Fibroblast of skin of right quadriceps (primary cell): ENCODE measurements at regions not wholly inside any gene's neighbourhood (a gene's known extent, or its start where the extent isn't known, plus 50 kb on each side); places are given as distances from the start of the nearest gene placed in this dataset.
"Not testable (repeated sequence)": the region's sequence is repeated elsewhere in the genome, so short reads cannot be mapped to it uniquely, and the experiment has no call there.

Experiments used
- DNase-seq: peaks from one replicate; pipeline ENCODE4 v3.0.0-alpha.2; 2013

DNA sequence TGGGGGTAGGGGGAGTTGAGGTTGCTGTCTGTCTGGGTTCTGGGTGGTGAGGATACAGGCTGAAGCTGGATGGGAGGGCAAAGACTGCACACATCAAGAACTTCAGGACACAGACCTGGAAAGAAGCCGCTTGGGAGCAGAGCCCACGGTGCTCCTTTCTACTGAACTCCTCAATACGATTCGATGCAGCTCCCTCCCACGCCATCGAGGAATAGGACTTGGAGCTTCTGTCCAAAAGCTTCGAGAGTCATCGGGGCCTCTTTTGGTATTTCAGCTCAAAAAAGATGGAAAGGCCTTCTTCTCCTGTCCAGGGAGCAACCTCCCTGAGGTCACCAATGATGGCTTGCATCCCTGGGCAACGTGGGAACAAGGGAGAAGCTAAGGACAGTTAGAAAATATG lies 407.1 kb upstream of the MGMT start:
- DNase-seq: no peak

DNA sequence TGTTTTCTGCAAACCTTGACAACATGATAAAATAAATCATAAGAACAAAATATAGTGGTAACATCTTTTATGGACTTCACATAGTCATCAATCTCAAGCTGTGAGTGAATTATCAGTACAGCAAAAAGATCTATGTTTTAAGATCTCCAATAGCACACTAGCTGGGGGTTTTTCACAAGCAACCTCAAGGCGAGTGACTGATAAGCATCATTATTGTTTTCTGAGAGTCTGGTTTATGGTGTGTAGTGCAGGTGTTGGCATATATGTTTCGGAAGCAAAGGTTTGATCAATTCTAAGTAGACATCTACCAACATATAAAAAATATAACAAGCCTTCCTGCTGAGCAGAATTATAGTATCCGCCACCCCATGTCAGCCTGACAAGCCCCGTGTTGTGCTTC lies 403.8 kb upstream of the MGMT start:
- no peak for DNase-seq

DNA sequence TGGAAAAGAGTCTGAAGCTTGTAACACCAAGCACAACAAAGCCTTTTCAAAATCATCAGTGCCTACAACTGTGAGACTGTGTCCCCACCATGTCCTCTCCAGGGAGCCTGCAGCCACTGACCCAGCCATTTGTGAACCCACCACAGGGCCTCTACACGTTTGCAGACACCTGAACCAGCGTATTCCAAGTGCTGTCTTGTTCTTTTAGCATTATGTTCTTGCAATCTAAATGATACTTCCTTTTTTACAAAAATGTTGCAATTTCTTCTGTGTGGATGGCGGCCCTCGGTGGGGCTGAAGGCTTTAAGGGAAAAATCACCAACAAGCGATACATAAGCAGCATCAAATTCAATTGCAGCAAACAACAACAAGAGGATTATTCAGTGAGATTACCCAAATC lies 403.2 kb upstream of the MGMT start:
- no peak for DNase-seq

DNA sequence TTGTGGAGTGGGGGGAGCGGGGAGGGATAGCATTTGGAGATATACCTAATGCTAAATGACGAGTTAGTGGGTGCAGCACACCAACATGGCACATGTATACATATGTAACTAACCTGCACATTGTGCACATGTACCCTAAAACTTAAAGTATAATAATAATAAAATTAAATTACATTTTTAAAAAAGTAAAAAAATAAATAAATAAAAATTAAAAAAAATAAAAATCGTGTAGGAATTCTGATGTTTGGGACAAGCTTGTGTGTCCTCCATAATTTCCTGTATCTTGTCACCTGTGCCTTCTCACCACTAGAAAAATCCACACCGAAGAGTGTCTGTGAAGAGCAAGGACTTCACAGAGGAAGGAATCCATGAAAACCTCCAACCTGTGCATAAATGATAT lies 400.5 kb upstream of the MGMT start:
- DNase-seq: not testable (repeated sequence)

DNA sequence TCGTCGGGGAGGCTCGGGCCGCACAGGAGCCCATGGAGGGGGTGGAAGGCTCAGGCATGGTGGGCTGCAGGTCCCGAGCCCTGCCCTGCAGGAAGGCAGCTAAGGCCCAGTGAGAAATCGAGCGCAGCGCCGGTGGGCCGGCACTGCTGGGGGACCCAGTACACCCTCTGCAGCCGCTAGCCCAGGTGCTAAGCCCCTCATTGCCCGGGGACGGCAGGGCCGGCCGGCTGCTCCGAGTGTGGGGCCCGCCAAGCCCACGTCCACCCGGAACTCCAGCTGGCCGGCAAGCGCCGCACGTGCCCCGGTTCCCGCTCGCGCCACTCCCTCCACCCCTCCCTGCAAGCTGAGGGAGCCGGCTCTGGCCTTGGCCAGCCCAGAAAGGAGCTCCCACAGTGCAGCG lies 395.6 kb upstream of the MGMT start:
- not testable (repeated sequence) for DNase-seq

DNA sequence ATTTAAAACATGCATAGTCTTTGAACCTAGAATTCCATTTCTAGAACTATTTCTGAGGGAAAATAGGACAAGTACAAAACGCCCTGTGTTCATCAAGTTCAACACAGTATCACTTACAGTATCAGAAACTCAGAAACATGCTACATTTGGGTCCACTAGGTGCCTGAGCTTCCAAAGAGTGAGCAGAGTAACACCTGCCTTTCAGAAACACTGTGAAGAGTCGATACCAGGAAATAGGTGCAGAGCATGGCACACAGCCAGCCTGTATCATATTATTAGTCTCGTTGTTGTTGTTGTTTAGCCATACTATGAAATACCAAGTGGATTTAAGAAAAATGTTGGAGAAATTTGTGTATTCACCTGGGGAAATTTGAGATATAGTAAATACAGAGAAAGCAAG lies 392.1 kb upstream of the MGMT start:
- no peak for DNase-seq

DNA sequence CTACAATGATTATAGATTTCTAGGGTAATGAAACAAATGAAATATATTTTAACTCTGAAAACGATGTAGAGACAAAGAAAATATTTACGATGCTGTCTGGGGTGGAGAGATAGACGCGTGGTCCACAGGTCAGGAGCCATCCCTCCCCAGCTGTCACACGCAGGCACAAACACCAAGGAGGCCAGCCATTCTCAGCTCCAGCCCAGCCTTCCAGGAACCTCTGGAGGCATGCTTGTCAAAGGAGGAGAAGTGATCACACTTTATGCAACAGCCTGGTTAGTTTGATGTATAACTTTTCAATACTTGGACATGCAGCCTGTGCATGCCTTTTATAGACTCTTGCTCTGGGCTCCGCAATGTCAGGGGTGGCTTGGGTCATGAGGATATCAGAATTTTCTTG lies 391.5 kb upstream of the MGMT start:
- DNase-seq: no peak

DNA sequence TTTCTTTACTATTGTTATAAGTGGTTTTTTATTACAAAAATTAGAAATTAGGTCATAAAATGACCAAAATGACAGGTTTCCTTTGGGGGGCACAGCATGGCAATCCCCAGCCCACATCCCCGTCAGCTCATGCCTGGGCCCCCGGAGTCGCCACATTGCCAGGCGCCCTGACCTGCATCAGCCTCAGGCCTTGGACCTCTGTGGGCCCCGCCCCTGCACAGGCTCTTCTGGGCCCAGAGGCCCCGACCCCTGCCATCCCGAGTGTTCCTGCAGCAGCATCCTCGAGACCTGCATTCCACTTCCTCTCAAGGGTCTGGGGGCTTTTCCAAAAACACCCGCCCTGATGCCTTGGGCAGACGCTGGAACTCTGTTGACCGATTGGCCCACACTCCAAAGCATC lies 391.1 kb upstream of the MGMT start:
- DNase-seq: no peak

DNA sequence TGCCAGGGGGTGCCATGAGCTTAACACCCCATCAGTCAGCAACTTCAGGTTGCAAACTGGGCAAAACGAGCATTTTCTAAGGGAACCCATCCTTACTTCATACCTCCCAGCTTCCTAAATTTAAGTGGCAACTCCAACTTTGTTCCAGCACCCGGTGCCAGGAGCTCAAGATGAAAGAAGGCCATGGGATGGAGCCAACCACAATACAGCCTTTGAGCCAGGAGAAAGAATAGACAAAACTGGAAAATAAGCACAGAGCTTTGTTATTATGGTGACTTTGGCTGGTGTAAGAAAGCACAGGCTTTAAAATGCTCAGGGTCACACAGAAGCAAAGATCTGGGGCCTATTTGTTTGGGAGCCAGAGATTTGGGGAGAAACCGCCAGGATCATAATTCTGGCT lies 388.7 kb upstream of the MGMT start:
- no peak for DNase-seq

DNA sequence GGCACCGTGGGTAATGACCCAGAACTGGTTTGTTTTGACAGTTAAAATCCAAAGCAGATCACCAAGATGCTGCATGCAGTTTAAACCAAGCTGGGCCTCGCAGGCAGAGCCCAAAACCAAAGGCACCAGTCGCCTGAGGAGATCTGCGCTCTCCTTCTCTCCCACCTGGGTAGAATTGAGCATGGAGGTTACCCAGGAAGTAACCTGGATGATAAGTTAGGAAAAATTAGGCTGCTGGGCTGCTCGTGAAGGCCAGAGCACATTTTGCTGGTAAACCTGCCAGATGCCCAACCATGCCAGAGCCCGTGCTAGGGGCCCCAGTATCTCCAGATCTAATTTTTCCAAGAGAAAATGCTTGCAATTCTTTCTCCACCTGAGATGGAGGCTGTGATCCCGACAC lies 388.3 kb upstream of the MGMT start:
- no peak for DNase-seq

DNA sequence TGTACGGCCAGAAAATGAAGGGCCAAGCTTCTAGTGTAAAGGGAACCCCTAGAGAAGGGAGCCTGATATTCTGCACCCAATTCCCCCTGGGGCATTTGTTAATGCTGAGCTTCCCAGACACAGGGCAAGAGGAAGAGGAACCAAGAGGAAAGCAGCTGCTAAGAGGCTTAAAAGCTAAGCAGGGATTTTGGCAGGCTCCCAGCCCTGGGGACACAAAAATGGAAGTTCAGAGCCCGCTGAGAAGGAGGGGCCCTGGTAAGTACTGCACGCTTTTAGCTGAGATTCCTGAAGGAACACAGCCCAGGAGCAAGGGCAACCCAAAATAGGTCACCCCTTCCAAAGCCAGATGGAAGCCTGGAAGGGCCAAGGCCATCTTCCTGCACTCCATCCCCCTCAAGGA lies 387.3 kb upstream of the MGMT start:
- DNase-seq: no peak

DNA sequence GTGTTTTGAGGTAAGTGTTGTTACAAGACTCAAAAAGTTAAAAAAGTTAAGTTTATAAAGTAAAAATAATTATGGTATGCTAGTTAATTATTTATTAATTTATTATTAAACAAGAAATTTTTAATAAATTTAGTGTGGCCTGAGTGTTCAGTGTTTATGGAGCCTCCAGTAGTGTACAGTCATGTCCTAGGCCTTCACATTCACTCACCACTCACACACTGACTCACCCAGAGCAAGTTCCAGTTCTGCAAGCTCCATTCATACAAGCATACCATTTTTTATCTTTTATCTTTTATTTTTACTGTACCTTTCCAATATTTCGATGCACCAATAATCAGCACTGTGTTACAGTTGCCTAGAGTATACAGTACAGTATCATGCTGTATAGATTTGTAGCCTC lies 381.2 kb upstream of the MGMT start:
- no peak for DNase-seq

DNA sequence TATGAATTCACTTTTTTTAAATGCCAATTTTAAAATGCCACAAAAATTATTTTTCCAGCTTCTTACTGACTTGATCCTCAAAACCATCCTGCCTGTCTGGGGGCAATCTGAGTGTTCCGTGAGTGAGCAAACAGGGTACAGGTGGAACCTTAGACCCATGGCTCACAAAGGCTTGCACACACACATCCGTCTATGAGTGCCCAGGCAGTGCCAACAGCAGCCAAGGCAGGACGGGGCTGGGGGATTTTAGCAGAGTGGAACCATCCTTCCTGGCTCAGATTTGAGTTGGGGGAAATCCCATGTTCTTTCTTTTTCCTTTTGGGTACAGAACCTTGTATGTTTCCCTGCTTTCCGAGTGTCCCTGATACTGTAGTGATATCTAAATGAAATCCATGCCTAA lies 377.7 kb upstream of the MGMT start:
- no peak for DNase-seq

DNA sequence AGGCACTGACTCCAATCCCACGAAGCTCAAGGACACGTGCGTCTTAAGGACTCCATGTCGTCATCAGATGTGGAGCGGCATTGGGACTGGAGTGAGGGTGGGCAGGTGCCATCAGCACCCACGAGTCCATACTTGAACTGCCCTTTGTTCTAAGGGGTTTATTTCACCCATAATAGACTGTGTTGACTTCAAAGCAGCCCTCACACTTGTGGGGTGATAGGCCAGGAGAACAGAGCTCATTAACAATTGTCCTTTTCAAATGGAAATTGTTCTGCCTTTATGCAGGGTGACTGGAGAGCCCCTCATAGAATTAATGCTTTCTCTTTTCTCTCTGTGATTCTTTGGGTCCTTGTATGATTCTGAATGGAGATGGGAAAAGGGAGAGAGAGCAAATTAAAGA lies 376.9 kb upstream of the MGMT start:
- DNase-seq: no peak

DNA sequence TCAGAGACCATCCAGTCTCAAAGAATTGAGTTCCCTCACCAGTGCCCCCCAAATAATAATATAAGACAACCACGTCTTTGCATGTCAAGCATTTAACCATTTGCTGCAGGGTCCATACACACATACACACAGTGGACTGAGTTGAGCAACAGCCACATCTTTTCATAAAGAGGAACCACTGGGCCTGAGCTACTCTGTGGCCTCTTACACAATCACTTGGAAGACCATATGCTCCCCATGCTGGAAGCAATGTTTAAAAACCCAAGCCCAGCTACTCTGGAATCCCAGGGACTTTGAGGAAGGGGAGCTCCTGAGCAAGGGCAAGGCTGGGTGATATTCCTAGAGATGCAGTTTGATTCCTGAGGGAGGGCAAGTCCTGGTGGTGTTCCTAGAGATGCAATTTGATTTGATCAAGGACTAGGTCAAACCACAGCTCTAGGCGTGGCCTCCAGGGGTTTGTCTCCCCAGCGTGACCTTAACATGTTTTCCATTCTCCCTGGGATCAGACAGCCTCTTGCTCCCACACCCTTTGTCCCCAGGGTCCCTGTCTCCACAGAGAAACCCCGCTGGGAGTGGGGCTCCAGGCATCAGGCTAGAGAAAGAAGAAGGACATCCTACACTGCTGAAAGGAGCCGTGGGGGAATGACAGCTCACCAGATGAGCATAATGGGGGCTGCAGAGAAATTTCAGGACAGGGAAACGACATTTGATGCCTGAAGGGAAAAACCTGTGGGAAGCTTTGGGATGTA lies 376.2 kb upstream of the MGMT start:
- DNase-seq: no peak

DNA sequence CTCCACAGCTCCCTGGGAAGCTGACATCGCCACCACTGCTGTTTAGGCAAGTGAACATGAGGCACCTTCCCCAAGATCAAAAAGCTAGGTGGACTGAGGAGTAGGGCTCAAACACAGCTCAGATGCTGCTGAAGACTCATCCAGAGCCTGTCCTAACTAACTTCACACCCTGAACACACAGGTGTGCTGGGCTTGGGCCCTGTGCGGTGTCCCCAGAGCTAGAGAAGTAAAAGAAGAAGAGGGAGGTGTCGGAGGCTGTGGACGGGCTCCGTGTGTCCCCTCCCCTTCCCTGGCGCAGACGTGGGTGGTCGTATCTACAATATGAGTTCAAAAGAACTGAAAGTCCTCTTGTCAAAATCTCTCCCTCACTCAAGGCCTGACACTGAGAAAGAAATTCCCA lies 373.4 kb upstream of the MGMT start:
- DNase-seq: no peak

DNA sequence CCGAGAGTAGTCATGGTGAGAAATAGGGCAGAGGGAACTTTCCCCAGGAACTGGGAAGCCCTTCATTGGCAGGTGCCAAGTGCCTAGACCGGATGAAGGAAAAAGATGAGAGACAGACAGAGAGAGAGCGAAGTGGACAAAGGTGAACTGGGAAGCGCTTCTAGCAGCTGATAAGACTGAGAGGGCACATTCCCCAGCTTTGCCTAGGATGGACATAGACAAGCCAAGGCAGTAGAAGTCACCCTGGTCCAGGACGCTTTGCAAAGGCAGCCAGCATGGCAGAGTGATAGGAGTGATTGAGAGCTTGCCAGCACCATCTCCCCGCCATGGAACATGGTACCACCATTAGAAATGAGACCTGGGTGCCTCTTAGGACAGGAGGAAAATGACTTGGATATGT lies 372.8 kb upstream of the MGMT start:
- DNase-seq: no peak

DNA sequence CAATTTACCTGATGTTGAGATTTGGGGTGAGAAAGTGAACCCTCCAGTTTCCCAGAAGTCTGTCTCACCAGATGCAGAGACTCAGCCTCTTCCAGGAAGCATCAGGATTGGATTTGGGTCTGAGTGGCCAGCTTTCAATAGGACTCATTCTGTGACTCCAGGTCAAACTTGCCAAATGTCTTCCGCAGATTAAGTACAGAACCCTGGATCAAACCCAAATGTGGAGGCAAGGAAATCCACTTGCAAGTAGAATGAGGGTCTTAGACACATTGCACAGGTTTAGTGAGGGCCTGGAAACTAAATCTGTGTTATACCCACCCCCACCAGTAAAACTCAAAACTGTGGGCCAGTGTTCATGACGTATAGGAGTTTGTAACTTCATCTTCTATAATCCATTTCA lies 372.2 kb upstream of the MGMT start:
- no peak for DNase-seq

DNA sequence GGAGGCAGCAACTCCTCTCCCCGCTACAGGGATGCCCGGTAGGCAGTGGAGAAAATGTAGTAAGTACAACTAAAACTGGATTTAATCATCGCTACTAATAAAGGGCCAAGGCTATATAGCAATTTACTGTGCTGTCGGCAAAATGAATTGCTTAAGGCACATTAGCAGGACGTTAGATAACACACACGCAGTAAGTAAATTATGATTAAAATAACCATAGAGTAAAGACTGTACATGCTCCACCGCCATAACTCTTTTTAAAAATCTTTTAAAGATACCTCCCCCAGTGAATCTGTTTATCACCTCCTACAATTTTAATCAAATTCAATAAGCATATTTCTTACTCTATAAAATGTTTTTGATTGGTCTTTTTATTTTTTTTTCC lies 371.4 kb upstream of the MGMT start:
- DNase-seq: no peak

DNA sequence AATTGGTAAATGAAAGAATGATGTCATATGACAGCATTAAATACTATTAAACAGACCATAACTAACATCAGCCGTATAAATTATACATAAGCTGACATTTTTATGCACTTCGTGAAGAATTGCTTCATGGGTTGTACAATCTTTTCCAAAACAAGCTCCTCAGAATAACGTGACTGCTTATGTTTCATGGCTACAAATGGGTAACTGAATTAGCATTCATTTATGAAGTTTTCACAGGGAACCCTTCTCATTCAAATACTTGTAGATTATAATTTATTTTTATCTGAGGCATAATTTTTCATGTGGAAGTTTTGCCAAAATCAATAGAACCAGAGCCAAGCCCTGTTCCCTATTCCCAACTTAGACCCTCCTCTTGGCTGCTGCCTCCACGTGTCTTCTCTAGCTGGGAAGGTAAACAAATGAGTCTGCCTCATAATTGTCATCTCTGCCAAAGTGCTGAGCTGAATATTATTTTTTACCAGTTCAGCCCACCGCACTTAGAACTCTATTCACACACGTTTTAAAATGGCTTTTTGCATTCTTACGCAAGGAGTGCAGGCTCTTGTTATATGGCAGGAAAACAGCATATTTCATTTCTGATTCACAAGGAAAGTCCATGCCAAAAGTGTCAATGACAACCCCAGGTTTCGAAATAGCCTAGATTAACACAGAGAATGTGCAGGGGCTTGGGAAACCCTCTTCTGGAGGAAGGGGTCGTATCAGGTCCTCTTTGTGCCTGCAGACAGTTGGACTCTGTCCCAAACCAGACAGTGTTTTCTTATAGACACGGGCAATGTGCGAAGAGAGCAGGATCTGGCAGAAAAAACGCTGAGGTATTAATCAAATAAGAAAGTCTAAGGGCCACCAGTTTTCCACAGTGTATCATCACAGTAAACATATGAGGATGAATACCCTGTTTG lies 370.7 kb upstream of the MGMT start:
- peak; percentile 82 for DNase-seq

DNA sequence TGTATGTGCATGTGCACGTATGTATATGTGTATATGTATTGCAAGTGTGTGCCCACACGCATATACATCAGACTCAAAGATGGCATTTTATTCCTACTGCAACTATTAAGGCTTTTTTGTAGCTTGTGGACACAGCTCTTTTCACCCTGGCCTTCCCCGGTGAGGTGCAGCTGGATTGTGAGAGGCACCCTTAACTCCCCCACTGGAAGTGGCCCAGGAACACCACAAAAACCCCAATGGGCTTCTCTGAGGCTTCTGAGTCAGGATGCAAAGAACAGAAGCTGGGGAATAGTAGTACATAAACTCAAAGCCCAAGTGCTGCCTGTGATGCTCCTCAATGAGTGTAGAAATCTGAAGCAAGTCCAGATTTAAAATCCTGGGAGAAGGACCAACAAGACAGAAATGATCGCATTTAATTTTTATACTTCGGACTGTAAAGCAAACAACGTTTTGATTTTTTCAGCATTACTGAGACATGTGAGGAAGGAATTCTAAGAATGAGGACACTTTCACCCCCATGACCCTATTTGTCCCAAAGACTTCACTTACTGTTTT lies 369.2 kb upstream of the MGMT start:
- peak; percentile 13 for DNase-seq

DNA sequence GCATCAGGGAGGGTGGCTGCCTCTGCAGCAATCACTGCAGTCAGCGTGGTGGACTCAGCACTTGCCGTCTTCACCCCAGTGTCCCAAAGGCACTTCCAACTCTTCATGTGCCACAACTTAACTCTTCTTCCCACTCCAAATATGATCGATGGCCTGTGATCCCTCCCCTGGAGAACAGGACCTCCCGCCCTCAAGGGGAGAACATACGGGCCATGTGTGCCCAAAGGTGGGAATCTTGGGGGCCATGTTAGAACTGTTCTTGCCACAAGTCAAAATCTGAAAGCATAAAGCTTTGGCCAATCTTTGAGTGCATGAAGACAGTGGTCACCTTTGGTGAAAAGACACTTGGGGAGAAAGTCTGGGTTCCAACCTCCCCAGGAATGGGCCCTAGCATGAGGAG lies 368.5 kb upstream of the MGMT start:
- no peak for DNase-seq

DNA sequence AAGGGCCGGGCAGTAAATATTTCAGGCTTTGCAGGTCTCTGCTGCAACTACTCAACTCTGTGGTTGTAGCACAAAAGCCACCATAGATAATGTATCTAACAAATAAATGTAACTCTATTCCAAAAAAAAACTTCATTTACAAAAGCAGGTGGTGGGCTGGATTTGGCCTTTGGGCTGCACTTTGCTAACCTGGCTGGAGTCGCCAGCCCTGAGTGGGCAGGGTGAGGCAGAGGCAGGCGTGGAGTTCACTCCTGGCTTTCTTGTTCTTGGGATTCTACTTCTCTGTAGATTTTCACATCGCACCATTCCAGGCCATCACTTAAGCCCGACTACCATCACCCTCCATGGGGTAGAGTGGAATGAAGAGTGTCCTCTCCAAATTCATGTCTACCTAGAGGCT lies 367.6 kb upstream of the MGMT start:
- no peak for DNase-seq

DNA sequence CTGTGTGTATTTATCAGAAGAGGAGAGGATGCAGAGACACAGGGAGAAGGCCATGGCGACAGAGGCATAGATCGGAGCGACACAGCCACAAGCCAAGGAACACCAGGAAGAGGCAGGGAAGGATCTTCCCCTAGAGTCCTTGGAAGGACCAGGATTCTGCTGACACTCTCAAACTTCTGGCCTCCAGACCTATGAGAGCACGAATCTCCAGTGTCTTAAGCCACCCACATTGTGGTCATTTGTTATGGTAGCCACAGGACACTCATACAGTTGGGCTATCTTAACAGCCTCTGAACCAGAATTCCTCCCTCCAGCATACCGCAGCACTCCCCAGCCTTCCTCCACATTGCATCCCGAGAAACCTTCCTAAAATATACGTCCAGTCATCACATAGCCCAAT lies 367.0 kb upstream of the MGMT start:
- no peak for DNase-seq
